Myocyte (in vitro differentiated cells): ENCODE measurements at regions not wholly inside any gene's neighbourhood (a gene's known extent, or its start where the extent isn't known, plus 50 kb on each side); places are given as distances from the start of the nearest gene placed in this dataset.
A peak's percentile ranks its signal among the peaks of the same experiment; 100 is the strongest.

ENCODE experiments used
- DNase-seq: peaks from one replicate; pipeline ENCODE4 v3.0.0-alpha.2; 2012; ENCODE audit warnings: low read depth

DNA sequence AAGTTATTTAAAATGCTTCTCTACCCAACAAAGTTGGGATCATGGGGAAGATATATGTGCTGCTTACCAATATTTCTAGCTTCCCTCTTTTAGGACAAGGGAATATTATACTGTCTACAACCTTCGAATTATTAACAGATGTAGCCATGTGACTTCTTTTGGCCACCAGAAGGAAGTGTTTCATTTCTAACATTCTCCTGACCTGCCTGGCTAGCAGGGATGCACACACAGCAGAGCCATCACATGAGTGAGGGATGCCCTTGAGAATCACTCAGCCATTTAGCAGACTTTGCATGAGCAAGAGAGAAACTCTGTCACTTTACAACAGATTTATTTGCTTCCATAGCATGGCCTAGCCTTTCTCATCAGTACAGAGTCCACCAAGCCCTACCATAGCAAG is 230.7 kb upstream of the MARCKS start:
- DNase-seq = no peak

DNA sequence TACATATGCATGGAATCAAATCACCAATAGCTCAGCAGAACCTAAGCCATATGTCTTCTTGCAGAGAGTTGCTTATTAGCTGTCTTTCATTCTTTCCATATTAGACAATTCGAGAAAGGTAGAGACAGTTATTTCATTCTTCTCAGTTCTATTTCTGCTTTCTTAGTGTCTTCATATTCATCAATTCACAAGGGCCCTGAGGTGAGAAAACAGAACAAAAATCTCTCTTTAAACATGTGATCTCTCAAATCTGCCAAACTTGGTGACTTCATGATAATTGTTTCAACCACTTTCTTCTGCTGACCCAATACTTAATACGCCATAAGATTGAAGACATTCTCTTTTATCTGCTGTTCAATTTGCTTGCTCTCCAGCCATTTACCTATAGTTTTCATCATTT is 229.7 kb upstream of the MARCKS start:
- no peak for DNase-seq

DNA sequence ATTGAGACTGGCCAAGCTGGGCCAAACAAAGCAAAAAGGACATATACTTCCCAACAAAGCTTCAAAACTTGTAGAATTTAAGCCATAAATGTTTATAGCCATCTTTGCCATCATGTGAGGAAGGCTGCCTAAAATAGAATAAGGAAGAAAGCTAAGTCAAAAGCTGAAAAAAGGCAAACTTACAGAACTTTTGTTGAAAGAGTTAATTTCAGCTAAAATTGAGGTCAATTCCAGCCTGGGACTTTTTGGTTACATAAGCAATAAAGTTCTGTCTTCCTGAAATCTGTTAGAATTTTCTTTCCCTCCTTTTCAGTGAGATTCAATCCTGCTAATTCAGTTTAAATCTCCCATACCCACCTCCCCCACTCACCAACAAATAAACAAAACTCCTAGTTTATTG is 227.9 kb upstream of the MARCKS start:
- no peak for DNase-seq

DNA sequence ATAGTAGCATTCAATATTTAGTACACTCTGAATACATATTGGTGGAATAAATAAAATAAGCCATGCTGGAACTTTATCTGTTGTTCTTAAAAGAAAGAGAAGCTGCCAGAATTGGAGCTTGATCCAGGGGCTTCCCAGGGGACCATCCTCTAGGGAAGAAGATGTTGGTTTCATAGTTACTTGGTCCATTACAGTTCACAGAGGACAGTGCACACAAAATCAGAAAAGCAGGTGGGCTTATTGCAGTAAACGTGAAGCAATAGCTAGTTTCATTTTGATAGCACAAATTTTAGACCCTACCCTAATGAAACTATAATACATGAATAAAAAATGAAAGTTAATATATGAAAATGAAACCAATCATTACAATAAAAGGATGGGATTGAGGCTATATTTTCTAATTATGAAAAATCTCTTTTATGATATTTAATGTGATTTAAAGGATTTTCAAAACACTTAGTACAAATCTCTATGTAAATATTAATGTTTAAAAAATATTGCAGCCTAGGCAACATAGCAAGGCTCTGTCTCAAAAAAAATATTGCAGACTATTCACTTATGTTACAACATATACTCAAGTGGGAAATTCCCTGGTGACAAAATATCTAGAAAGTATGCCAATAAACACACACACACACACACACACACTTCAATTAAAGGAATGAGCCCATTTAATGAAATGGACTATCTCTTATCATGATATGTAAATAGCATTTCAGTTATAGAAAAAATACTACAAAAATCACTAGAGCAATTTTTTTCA is 227.0 kb upstream of the MARCKS start:
- no peak for DNase-seq

DNA sequence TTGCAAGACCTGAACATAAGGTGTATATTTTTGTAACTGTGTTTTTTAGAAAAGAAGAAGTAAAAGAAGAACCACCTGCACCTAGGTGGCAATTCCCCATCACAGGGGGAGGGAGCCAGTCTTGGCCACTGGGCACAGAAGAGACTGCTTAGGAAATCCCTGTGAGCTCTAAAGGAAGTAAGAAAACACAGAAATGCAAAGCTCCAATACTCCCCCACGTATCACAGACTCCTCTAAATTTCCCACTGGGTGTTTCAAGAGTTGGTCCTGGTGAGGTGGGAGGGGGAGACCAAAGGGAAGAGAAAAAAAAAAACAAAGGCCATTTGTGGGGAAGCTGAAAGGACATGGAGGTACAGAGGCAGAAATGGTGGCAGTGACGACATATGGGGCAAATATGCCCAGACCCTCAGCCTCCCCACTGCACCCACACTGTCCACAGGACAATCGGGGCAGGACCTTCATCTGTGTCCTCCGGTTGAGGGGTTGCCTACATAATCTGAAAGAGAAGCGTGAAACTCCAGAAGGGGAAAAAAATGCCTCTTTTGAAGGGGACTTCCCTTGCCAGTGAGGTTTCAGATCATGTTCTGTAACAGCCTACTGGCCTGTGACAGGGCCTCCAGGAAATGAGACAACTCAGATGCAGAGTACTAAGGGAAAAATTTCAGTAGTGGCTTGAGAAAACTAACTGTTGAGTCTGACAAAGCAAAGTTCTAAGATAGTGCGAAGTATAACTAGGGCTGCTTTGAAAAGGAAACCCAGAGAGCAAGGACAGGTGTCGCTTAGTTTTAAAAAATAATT is 226.2 kb upstream of the MARCKS start:
- DNase-seq = no peak

DNA sequence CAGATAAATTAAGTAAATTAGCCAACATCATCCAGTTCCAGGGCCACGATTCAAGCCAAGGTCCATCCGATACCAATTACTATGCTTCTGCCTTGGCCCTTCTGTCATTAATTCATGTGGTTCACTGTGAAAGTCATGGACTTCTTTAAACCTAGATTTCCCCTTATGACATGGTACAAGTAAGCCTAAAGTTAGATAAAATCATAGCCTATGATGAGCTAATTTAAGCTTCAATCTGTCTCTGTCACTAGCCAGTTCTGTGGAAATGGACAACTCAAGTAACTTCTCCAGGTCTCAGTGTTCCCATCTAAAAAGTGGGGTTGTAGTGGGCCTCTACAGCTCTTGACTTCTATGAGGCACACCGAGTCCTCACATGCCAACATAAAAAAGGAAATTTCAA is 225.5 kb upstream of the MARCKS start:
- DNase-seq = no peak

DNA sequence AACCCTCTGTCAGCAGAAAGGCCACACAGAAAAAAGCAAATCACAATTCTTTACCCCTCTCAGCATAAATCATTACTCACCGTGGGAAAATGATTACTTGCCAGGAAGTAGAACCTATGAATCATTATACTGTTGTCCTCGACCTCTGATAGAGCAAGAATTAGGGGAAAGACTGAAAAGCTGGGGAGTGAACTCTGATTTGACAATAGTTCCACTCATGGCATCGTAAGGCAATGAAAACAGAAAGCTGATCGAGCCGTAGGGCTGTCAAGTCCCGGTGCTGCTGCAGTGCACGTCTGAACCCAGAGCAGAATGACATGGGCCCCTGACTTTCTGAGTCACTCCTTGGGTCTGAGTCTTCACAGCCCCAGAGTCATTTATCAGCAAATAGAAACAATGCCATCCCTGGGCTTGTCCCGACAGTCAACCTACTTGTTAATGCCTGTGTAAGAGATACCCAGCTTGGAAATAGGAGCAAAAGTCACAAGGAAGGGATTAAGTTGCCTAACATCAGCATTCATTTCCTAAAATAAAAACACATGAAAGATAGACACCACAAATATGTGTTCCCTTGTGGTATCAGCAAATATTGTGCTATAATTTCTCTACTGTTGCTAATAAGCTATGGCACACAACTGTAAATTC is 224.8 kb upstream of the MARCKS start:
- DNase-seq = peak; percentile 95

DNA sequence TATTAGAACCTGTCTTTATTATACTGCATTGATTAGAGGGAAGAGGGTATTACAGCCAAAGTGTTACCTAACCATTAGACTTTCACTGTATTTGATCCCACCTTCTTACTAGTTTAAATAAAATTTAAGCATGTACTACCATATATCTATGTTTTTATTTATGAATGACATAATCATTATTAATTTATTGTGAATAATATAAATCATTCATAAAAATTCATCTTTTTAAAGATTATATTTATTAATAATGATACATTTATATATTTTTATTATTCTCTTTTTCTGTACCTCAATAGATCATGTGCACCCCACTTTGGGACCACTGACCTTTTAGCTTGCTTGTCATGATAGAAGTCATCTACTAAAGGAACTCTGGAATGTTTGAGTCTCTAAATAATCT is 223.5 kb upstream of the MARCKS start:
- no peak for DNase-seq

DNA sequence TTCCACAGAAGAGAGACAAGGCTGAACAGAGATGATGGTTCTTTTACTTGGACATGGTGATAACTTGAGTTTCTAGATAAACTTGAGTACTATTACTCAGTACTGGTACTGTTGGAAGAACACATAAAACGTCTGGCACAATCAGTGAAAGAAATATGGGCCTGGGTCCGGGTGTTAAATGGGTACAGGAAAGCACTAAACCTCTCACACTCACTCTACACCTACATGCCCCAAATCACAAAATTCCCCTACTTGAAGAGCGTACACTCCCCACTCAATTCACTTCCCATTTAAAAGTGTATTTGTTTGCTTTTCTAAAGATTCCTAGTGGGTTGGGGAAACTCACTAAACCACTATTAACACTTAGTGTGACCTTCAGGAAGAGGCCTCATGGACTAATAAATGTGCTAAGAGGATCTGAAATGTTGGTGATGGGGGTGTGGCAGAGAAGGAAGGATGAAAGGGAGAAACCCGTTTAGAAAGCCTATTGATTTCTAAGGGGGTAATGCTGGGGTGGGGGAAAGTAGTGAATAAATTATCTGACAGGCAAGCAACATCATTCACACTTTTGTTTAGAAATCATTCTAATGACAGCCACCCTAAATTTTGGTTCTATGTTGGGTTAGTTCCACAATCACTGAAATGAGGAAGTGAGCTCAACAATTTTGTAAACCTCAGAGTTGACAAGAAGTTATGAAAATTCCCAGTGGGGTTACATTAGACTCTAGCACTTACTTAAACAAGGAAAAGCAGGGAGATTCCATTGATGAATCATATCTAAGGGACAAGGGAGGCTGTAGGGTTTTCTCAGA is 222.6 kb upstream of the MARCKS start:
- DNase-seq = no peak

DNA sequence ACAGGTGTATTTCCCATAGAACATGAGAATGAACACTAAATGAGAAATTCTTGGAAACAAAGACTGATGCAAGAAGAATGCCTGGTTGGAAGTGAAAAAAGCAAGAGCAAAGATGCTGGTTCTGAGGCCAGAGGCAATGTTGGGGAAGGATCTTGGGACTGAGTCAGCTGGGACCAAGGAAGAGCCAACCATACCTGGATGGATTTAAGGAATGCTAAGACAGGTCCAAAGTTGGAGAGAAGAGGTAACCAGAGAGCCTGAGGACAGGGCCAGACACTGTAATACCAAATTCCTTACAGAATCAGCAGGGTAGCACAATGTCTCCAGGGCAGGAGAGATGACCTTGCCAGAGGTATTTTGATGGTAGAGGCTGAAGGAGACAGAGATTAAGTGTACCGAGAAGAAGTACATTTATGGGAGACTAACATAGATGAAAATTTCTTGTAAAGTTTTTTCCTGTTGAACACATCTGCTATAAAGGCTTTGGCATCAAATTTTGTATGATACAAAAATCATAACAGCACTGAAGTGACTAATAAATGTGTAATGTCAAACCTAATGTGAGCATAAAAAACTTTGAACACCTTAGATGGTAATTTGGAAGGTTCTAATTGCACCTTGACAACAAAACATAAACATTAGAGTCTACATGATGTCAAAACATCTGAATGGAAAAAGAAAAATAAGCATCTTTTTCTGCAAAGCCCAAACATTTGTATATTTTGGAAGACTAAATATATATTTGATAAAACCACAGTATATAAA is 221.7 kb upstream of the MARCKS start:
- DNase-seq = no peak

DNA sequence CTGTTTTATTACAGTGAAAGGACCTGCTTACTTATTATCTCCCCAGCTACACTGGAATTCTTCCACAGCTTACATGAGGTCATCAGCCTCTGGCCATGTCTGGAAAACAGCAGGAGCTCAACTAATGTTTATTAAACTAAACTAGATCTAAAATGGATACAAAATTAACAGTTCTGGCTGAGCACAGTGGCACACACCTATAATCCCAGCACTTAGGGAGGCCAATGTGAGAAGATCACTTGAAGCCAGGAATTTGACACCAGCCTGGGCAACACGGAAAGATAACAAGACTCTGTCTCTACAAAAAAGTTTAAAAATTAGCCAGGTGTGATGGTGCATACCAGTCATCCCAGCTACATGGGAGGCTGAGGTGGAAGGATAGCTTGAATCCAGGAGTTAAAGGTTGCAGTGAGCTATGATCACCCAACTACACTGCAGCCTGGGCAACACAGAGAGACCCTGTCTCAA is 220.8 kb upstream of the MARCKS start:
- DNase-seq = no peak

DNA sequence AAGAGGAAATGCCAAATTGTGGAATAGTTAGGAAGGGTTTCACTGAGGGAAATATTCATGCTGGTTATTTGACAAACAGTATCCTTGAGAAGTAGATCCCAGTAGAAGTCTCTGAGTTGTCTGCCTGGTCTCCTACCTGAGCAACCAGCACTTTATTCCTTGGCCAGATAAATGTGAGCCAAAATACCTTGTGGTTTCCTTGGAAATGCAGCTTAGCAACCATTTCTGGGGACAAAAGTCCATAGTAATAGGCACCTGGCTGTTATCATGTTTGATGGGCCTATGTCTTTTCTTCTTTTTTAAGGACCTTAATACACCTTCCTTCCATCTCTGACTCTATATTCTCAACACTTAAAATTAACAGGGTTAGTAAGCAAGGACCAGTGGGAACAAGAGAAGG is 217.1 kb upstream of the MARCKS start:
- no peak for DNase-seq

DNA sequence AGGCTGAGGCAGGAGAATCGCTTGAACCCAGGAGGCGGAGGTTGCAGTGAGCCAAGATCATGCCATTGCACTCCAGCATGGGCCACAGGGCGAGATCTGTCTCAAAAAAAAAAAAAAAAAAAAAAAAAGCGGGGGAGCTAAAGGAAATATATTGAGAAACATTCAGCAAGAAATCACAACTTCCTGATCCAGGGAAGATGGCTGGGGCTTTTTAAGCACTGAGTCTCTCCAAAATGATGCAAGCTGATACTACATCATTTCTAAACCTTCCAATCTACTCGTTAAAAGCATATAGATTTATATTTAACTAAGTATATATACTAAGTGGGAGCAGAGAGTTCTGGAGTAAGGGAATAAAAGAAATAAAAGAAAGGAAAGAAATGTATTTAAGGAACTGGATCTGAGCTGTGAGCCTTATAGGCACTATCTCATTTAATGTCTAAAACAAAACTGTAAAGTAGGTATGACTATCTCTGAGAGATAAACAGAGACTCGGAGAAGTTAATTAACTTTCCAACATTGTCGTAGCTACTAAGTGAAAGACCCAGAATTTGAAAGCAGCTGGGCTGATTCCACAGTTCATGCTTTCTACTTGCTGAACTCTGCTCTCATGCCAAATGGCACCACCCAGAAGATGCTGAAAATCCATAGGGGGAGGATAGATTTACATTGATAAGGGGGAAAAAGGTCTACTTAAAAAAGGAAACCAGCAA is 215.0 kb upstream of the MARCKS start:
- DNase-seq = no peak

DNA sequence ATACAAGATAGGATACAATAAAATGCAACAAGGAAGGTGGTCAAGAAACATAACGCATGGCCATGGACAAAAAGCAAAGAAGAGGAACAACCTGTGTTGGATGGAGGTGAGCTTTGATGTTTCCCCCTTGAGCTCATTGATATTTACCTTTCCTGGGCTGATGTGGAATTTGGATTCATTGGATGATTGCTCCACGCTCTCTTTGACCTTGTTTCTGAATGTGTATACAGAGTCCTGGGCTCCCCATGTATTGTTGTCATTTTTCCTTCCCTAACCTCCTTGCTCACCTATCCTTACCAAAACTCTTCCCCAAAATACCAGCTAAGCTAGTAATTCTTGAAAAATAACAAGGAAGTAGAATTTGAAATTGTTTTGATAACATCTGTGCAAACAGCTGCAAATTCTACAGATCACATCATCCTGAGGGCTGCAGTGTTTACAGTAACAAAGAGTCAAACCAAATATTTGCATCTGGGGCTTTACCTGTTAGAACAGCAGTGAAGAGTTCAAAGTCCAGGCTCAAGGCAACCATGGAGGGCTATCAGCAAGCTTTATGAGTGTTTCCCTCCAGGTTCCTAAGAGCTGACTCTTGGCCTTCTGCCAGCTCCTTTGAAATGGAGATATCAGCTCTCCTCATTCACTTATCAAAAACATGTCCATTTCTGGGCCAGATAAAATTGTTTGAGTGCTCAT is 214.3 kb upstream of the MARCKS start:
- DNase-seq = no peak

DNA sequence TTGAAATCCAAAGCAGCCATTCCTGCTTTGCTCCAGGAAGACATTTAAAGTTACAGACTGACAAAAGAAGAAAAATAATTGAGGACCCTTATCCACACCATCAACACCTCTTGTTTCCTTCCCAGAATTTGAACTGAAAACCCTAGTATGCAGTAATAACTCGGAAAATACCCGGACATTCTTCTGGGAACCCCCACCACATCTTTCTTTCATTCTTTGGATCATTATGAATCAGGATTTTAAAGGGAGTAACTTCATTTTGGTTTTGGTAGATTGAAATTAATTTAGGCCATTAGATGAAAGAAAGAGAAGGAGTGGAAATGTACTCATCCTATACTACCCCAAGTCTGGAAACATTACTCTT is 213.8 kb upstream of the MARCKS start:
- DNase-seq = no peak

DNA sequence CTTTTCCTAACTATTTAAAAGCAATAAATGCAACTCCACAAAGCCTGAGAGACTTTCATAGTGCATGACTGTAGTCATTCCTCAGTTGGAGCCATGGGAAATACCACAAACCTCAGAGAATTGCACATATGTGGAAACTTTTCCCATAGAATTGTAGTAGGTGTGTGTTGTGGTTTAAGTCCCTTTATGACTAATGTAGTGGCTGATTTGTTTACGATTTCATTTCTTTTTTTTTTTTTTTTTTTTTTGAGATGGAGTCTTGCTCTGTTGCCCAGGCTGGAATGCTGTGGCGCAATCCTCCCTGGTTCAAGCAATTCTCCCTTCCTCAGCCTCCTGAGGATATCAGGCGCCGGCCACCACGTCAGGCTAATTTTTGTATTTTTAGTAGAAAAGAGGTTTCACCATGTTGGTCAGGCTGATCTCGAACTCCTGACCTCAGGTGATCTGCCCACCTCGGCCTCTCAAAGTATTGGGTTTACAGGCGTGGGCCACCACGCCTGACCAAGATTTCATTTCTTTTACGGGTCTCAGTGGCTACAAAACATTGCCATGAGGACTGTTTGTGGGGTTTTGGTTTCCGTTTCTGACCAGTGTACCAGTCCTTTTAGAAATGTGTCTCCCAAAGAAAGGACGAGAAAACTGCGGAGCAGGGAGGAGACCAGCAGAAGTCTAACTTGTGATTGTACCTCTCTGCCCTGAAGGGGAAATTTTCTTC is 212.1 kb upstream of the MARCKS start:
- DNase-seq = peak; percentile 72

DNA sequence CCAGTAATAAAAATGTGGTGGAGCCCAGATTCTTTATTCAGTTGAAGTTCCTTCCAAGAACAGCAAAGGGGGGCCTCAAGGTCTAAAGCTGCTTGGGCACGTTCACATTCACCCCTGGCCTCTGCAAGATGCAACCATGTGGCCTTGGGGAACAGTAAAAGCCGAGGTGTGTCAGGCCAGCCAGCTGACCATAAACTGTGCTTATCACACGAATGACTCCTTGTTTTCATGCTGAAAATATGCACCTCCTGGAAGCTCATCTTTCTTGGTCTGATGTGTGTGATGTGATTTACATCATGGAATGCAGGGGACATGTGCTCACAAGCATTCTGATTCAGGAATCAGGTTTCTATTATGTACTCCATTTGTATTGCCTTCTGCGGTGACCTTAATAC is 211.6 kb upstream of the MARCKS start:
- peak; percentile 55 for DNase-seq

DNA sequence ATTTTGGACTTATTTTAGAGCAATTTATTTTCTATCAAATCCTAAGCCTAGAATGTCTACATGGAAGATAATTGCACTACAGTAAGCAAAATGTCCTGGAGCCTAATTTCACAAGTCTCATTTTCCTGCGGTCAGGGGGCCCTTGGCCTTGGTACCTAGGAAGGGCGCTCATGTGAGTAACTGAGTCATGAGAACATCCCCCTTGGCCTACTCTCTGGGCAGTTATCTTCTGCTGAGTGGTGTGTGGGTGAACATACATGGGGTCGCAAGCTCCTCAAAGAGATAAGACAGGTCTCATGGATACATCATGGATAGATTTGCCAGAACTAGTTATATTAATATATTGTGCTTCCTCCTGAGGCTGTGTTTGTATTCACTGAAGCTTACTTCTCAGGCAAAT is 211.2 kb upstream of the MARCKS start:
- no peak for DNase-seq

DNA sequence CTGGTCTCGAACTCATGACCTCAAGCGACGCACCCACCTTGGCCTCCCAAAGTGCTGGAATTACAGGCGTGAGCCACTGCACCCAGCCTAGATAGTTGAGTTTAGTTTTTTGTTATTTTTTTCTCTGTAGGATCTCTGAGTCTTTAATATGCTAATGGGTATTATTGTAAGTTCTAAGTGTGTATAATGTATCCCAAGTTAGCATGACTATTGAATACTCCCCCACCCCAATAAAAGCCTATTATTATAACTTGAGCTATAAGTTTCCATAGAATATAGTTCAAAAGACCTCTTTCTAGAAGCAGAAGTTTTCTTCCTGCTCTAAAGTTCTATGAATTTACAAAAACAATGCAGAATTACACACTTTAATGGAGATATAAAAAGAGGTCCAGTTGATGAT is 210.4 kb upstream of the MARCKS start:
- DNase-seq = no peak
